ENCODE measurements at regions not wholly inside any gene's neighbourhood (a gene's known extent, or its start where the extent isn't known, plus 50 kb on each side); places are given as distances from the start of the nearest gene placed in this dataset.
"Not testable (repeated sequence)": the region's sequence is repeated elsewhere in the genome, so short reads cannot be mapped to it uniquely, and the experiment has no call there.

- Histone ChIP-seq H3K4me2 (ENCODE audit: extremely low read depth, insufficient read depth, low read length) (no peak overlapping the region), H3K27me3 (ENCODE audit: control insufficient read depth, insufficient read depth, low read length) (no peaks in the 10 kb centered on the region), H2AFZ (ENCODE audit: low read length) (no peak overlapping the region), H3K9ac (ENCODE audit: insufficient read depth, low read length) (no peak overlapping the region), H3K9me3 (ENCODE audit: control insufficient read depth, insufficient read depth, low read depth, low read length) (no peaks in the 10 kb centered on the region), H4K20me1 (ENCODE audit: control insufficient read depth, extremely low read depth, insufficient read depth, low read length) (no peaks in the 10 kb centered on the region), H3K36me3 (ENCODE audit: control insufficient read depth, insufficient read depth, low read length) (no peaks in the 10 kb centered on the region), H3K4me3 (replicated peaks in 1 of 4; ENCODE audit: control extremely low read depth in 1 of 4, insufficient read depth in 1 of 4, low read depth in 3 of 4, low read length in 4 of 4) (no peak overlapping the region), H3K4me1 (ENCODE audit: control insufficient read depth, extremely low read depth, insufficient read depth, low read length) (no peaks in the 10 kb centered on the region), H3K79me2 (ENCODE audit: control insufficient read depth, insufficient read depth, low read length) (no peaks in the 10 kb centered on the region), H3K27ac (ENCODE audit: insufficient read depth, low read length) (no peak overlapping the region)
- DNase-seq (ENCODE audit: low read depth in 2 of 2): no peak
- TF ChIP-seq EZH2 (IDR thresholded peaks at IDR 0.05; ENCODE audit: low read length, missing control alignments): no peak
- TF ChIP-seq CTCF (conservative IDR thresholded peaks at IDR 0.05 in 1 of 2, IDR thresholded peaks at IDR 0.05 in 1 of 2; ENCODE audit: low read depth in 1 of 2, low read length in 2 of 2): no peak
Measured at GRCh38 chr12:85425349-85425612, 145.3 kb downstream of the ALX1 start.

- no peaks in the 10 kb centered on the region for H3K36me3 ChIP-seq (ENCODE audit: control insufficient read depth, insufficient read depth, low read length)
- H3K4me1 ChIP-seq (ENCODE audit: control insufficient read depth, extremely low read depth, insufficient read depth, low read length): no peaks in the 10 kb centered on the region
- no peak overlapping the region for H3K27ac ChIP-seq (ENCODE audit: insufficient read depth, low read length)
- no peak overlapping the region for H3K4me3 ChIP-seq (replicated peaks in 1 of 4; ENCODE audit: control extremely low read depth in 1 of 4, insufficient read depth in 1 of 4, low read depth in 3 of 4, low read length in 4 of 4)
- no peak overlapping the region for H2AFZ ChIP-seq (ENCODE audit: low read length)
- no peak for TF ChIP-seq CTCF (conservative IDR thresholded peaks at IDR 0.05 in 1 of 2, IDR thresholded peaks at IDR 0.05 in 1 of 2; ENCODE audit: low read depth in 1 of 2, low read length in 2 of 2)
- TF ChIP-seq EZH2 (IDR thresholded peaks at IDR 0.05; ENCODE audit: low read length, missing control alignments): no peak
- no peaks in the 10 kb centered on the region for H3K79me2 ChIP-seq (ENCODE audit: control insufficient read depth, insufficient read depth, low read length)
- no peak overlapping the region for H3K9ac ChIP-seq (ENCODE audit: insufficient read depth, low read length)
- H3K9me3 ChIP-seq (ENCODE audit: control insufficient read depth, insufficient read depth, low read depth, low read length): no peaks in the 10 kb centered on the region
- no peaks in the 10 kb centered on the region for H4K20me1 ChIP-seq (ENCODE audit: control insufficient read depth, extremely low read depth, insufficient read depth, low read length)
- no peaks in the 10 kb centered on the region for H3K27me3 ChIP-seq (ENCODE audit: control insufficient read depth, insufficient read depth, low read length)
- no peak overlapping the region for H3K4me2 ChIP-seq (ENCODE audit: extremely low read depth, insufficient read depth, low read length)
- DNase-seq (ENCODE audit: low read depth in 2 of 2): no peak
Measured at GRCh38 chr12:85425926-85426325, 145.9 kb downstream of the ALX1 start.

DNA sequence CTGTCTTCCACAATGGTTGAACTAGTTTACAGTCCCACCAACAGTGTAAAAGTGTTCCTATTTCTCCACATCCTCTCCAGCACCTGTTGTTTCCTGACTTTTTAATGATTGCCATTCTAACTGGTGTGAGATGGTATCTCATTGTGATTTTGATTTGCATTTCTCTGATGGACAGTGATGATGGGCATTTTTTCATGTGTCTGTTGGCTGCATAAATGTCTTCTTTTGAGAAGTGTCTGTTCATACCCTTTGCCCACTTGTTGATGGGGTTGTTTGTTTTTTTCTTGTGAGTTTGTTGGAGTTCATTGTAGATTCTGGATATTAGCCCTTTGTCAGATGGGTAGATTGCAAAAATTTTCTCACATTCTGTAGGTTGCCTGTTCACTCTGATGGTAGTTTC lies 153.1 kb downstream of the ALX1 start:
- H3K4me2 ChIP-seq (ENCODE audit: extremely low read depth, insufficient read depth, low read length); H3K4me1 ChIP-seq (ENCODE audit: control insufficient read depth, extremely low read depth, insufficient read depth, low read length); H3K9me3 ChIP-seq (ENCODE audit: control insufficient read depth, insufficient read depth, low read depth, low read length); H3K27me3 ChIP-seq (ENCODE audit: control insufficient read depth, insufficient read depth, low read length); H3K4me3 ChIP-seq (replicated peaks in 1 of 4; ENCODE audit: control extremely low read depth in 1 of 4, insufficient read depth in 1 of 4, low read depth in 3 of 4, low read length in 4 of 4); H2AFZ ChIP-seq (ENCODE audit: low read length); DNase-seq (ENCODE audit: low read depth in 2 of 2); H3K79me2 ChIP-seq (ENCODE audit: control insufficient read depth, insufficient read depth, low read length); H3K36me3 ChIP-seq (ENCODE audit: control insufficient read depth, insufficient read depth, low read length); H4K20me1 ChIP-seq (ENCODE audit: control insufficient read depth, extremely low read depth, insufficient read depth, low read length); H3K27ac ChIP-seq (ENCODE audit: insufficient read depth, low read length); H3K9ac ChIP-seq (ENCODE audit: insufficient read depth, low read length): not testable (repeated sequence)

GRCh38 chr12:85440271-85440670 lies 160.3 kb downstream of the ALX1 start:
- Histone ChIP-seq H3K4me2 (ENCODE audit: extremely low read depth, insufficient read depth, low read length) (no peak overlapping the region), H2AFZ (ENCODE audit: low read length) (no peak overlapping the region), H3K27me3 (ENCODE audit: control insufficient read depth, insufficient read depth, low read length) (no peaks in the 10 kb centered on the region), H4K20me1 (ENCODE audit: control insufficient read depth, extremely low read depth, insufficient read depth, low read length) (no peaks in the 10 kb centered on the region), H3K9me3 (ENCODE audit: control insufficient read depth, insufficient read depth, low read depth, low read length) (no peaks in the 10 kb centered on the region), H3K36me3 (ENCODE audit: control insufficient read depth, insufficient read depth, low read length) (no peaks in the 10 kb centered on the region), H3K79me2 (ENCODE audit: control insufficient read depth, insufficient read depth, low read length) (no peaks in the 10 kb centered on the region), H3K9ac (ENCODE audit: insufficient read depth, low read length) (no peak overlapping the region), H3K27ac (ENCODE audit: insufficient read depth, low read length) (no peak overlapping the region), H3K4me1 (ENCODE audit: control insufficient read depth, extremely low read depth, insufficient read depth, low read length) (no peaks in the 10 kb centered on the region), H3K4me3 (replicated peaks in 1 of 4; ENCODE audit: control extremely low read depth in 1 of 4, insufficient read depth in 1 of 4, low read depth in 3 of 4, low read length in 4 of 4) (no peak overlapping the region)
- no peak for DNase-seq (ENCODE audit: low read depth in 2 of 2)
- no peak for TF ChIP-seq EZH2 (IDR thresholded peaks at IDR 0.05; ENCODE audit: low read length, missing control alignments)
- no peak for TF ChIP-seq CTCF (conservative IDR thresholded peaks at IDR 0.05 in 1 of 2, IDR thresholded peaks at IDR 0.05 in 1 of 2; ENCODE audit: low read depth in 1 of 2, low read length in 2 of 2)
